ENCODE measurements at regions not wholly inside any gene's neighbourhood (a gene's known extent, or its start where the extent isn't known, plus 50 kb on each side); places are given as distances from the start of the nearest gene placed in this dataset.

- no peak for TF ChIP-seq GATA3 (IDR thresholded peaks at IDR 0.05; ENCODE audit: low read depth, low read length)
- TF ChIP-seq GATA2 (IDR thresholded peaks at IDR 0.05; ENCODE audit: low read depth, low read length): no peak
These were observed 93.9 kb upstream of the SLC13A1 start for GRCh38 chr7:123293710-123294109.

GRCh38 chr7:123292227-123292626 is 92.5 kb upstream of the SLC13A1 start:
- TF ChIP-seq GATA3 (IDR thresholded peaks at IDR 0.05; ENCODE audit: low read depth, low read length) (no peak), GATA2 (IDR thresholded peaks at IDR 0.05; ENCODE audit: low read depth, low read length) (no peak)

- TF ChIP-seq GATA2 (IDR thresholded peaks at IDR 0.05; ENCODE audit: low read depth, low read length) (no peak), GATA3 (IDR thresholded peaks at IDR 0.05; ENCODE audit: low read depth, low read length) (no peak)
These were observed 89.4 kb upstream of the SLC13A1 start for GRCh38 chr7:123289200-123289599.

GRCh38 chr7:123285076-123285700 is 85.4 kb upstream of the SLC13A1 start:
- TF ChIP-seq GATA2 (IDR thresholded peaks at IDR 0.05; ENCODE audit: low read depth, low read length) (no peak), GATA3 (IDR thresholded peaks at IDR 0.05; ENCODE audit: low read depth, low read length) (no peak)

- no peak for TF ChIP-seq GATA2 (IDR thresholded peaks at IDR 0.05; ENCODE audit: low read depth, low read length)
- no peak for TF ChIP-seq GATA3 (IDR thresholded peaks at IDR 0.05; ENCODE audit: low read depth, low read length)
These were observed 83.6 kb upstream of the SLC13A1 start for GRCh38 chr7:123283373-123283772.

- TF ChIP-seq GATA3 (IDR thresholded peaks at IDR 0.05; ENCODE audit: low read depth, low read length) (no peak), GATA2 (IDR thresholded peaks at IDR 0.05; ENCODE audit: low read depth, low read length) (no peak)
These were observed 82.4 kb upstream of the SLC13A1 start for GRCh38 chr7:123282181-123282580.

GRCh38 chr7:123279949-123280348 is 80.2 kb upstream of the SLC13A1 start:
- no peak for TF ChIP-seq GATA2 (IDR thresholded peaks at IDR 0.05; ENCODE audit: low read depth, low read length)

- TF ChIP-seq GATA3 (IDR thresholded peaks at IDR 0.05; ENCODE audit: low read depth, low read length): no peak
- no peak for TF ChIP-seq GATA2 (IDR thresholded peaks at IDR 0.05; ENCODE audit: low read depth, low read length)
These were observed 75.4 kb upstream of the SLC13A1 start for GRCh38 chr7:123275036-123275753.

GRCh38 chr7:123273185-123273584 is 73.4 kb upstream of the SLC13A1 start:
- TF ChIP-seq GATA2 (IDR thresholded peaks at IDR 0.05; ENCODE audit: low read depth, low read length): no peak
- TF ChIP-seq GATA3 (IDR thresholded peaks at IDR 0.05; ENCODE audit: low read depth, low read length): no peak

- TF ChIP-seq GATA2 (IDR thresholded peaks at IDR 0.05; ENCODE audit: low read depth, low read length): no peak
- no peak for TF ChIP-seq GATA3 (IDR thresholded peaks at IDR 0.05; ENCODE audit: low read depth, low read length)
These were observed 72.1 kb upstream of the SLC13A1 start for GRCh38 chr7:123271856-123272255.

GRCh38 chr7:123271231-123271630 is 71.5 kb upstream of the SLC13A1 start:
- no peak for TF ChIP-seq GATA3 (IDR thresholded peaks at IDR 0.05; ENCODE audit: low read depth, low read length)
- TF ChIP-seq GATA2 (IDR thresholded peaks at IDR 0.05; ENCODE audit: low read depth, low read length): no peak

GRCh38 chr7:123270570-123270969 is 70.8 kb upstream of the SLC13A1 start:
- TF ChIP-seq GATA3 (IDR thresholded peaks at IDR 0.05; ENCODE audit: low read depth, low read length): no peak
- no peak for TF ChIP-seq GATA2 (IDR thresholded peaks at IDR 0.05; ENCODE audit: low read depth, low read length)

- TF ChIP-seq GATA3 (IDR thresholded peaks at IDR 0.05; ENCODE audit: low read depth, low read length): no peak
- TF ChIP-seq GATA2 (IDR thresholded peaks at IDR 0.05; ENCODE audit: low read depth, low read length): no peak
These were observed 66.1 kb upstream of the SLC13A1 start for GRCh38 chr7:123265853-123266252.

GRCh38 chr7:123260428-123260960 is 60.7 kb upstream of the SLC13A1 start:
- TF ChIP-seq GATA3 (IDR thresholded peaks at IDR 0.05; ENCODE audit: low read depth, low read length) (no peak), GATA2 (IDR thresholded peaks at IDR 0.05; ENCODE audit: low read depth, low read length) (no peak)

- TF ChIP-seq GATA3 (IDR thresholded peaks at IDR 0.05; ENCODE audit: low read depth, low read length): no peak
- TF ChIP-seq GATA2 (IDR thresholded peaks at IDR 0.05; ENCODE audit: low read depth, low read length): no peak
These were observed 60.0 kb upstream of the SLC13A1 start for GRCh38 chr7:123259759-123260158.

Data from SH-SY5Y (cell line).